OCI-LY7 (cell line): ENCODE measurements at regions not wholly inside any gene's neighbourhood (a gene's known extent, or its start where the extent isn't known, plus 50 kb on each side); places are given as distances from the start of the nearest gene placed in this dataset.
"Not testable (repeated sequence)": the region's sequence is repeated elsewhere in the genome, so short reads cannot be mapped to it uniquely, and the experiment has no call there.

ENCODE experiments used
- BruUV-seq: library from RNA; stranded (reverse); fragments of 400-500 nt; replicated peaks from 2 replicates; lab custom pipeline; 2021; lab: Mats Ljungman, UMichigan
- CTCF ChIA-PET: fragments of 300-600 bp; sonication (Branson Sonifier 250); formaldehyde crosslinking; loops from one replicate; lab custom pipeline; 2022; ENCODE audit warnings: antibody characterized with exemption; ENCODE audit not compliant: unreplicated experiment; lab: Charles Lee
- POLR2A ChIA-PET: fragments of 300-600 bp; sonication (Branson Sonifier 250); formaldehyde crosslinking; loops from one replicate; lab custom pipeline; 2022; ENCODE audit warnings: antibody characterized with exemption; lab: Charles Lee
- DNase-seq: peaks from one replicate; pipeline ENCODE4 v3.0.0-alpha.2; 2015; ENCODE audit warnings: low spot score
- H2AFZ ChIP-seq: fragments of 200-600 bp; sonication (generic), shearing (Covaris generic); 2 replicates; pipeline ENCODE4 v1.6.1; 2014; ENCODE audit warnings: mild to moderate bottlenecking, antibody characterized with exemption, low read length, moderate library complexity
- H3K27ac ChIP-seq: fragments of 200-600 bp; sonication (generic); 2 replicates; pipeline ENCODE4 v1.5.1; 2014; ENCODE audit warnings: mixed run types, low read depth, mild to moderate bottlenecking, moderate library complexity, low read length, inconsistent platforms; ENCODE audit not compliant: poor library complexity, severe bottlenecking
- H3K36me3 ChIP-seq: fragments of 200-600 bp; sonication (generic); 2 replicates; pipeline ENCODE4 v1.6.1; 2014; ENCODE audit warnings: mild to moderate bottlenecking, antibody characterized with exemption, low read length, moderate library complexity, mixed read lengths; ENCODE audit not compliant: insufficient read depth
- H3K4me1 ChIP-seq: fragments of 200-600 bp; sonication (generic); 2 replicates; pipeline ENCODE4 v1.5.1; 2014; ENCODE audit warnings: mild to moderate bottlenecking, low read length; ENCODE audit not compliant: insufficient read depth, poor library complexity, severe bottlenecking
- H3K4me2 ChIP-seq: fragments of 200-600 bp; sonication (generic); 2 replicates; pipeline ENCODE4 v1.6.1; 2014; ENCODE audit warnings: mild to moderate bottlenecking, low read length
- H3K4me3 ChIP-seq: fragments of 200-600 bp; sonication (generic); 2 replicates; pipeline ENCODE4 v1.5.1; 2014; ENCODE audit warnings: mild to moderate bottlenecking, low read depth, low read length; ENCODE audit not compliant: poor library complexity, severe bottlenecking
- H3K79me2 ChIP-seq: fragments of 200-600 bp; sonication (generic); 2 replicates; pipeline ENCODE4 v1.6.1; 2016; ENCODE audit warnings: low read depth, mild to moderate bottlenecking, low read length, moderate library complexity, mixed read lengths; ENCODE audit not compliant: insufficient read depth
- H3K9me2 ChIP-seq: fragments of 200-600 bp; sonication (generic); 2 replicates; pipeline ENCODE4 v1.6.1; 2016; ENCODE audit warnings: mild to moderate bottlenecking, low read length, mixed read lengths; ENCODE audit not compliant: insufficient read depth
- H3K9me3 ChIP-seq: fragments of 200-600 bp; sonication (generic); 2 replicates; pipeline ENCODE4 v1.6.1; 2014; ENCODE audit warnings: mild to moderate bottlenecking, mixed run types, low read length, mixed read lengths
- H4K20me1 ChIP-seq: fragments of 200-600 bp; sonication (generic); 2 replicates; pipeline ENCODE4 v1.6.1; 2014; ENCODE audit warnings: mild to moderate bottlenecking, antibody characterized with exemption, low read length, moderate library complexity, mixed read lengths; ENCODE audit not compliant: insufficient read depth
- CTCF ChIP-seq: fragments of 200-600 bp; sonication (generic); conservative IDR thresholded peaks from 2 replicates; pipeline ENCODE4 v1.5.1; 2014; ENCODE audit warnings: mild to moderate bottlenecking, antibody characterized with exemption, low read length, moderate library complexity, mixed read lengths
- EZH2phosphoT487 ChIP-seq: fragments of 200-600 bp; sonication (generic); IDR thresholded peaks from 2 replicates; pipeline ENCODE4 v1.6.1; 2018; ENCODE audit warnings: low read depth, borderline replicate concordance, mild to moderate bottlenecking, mixed run types, antibody characterized with exemption, low read length, moderate library complexity, mixed read lengths
- intact Hi-C: fragments of 100-400 bp; cut with micrococcal nuclease; formaldehyde crosslinking; loops from one replicate; pipeline ENCODE4 v1.10.0; 2022; ENCODE audit not compliant: unreplicated experiment

GRCh38 chr10:121276046-121276445 lies 322.2 kb downstream of the FGFR2 start:
- no peaks in the 10 kb centered on the region for H3K4me1 ChIP-seq
- intact Hi-C loops = no loop called here
- no peak overlapping the region for H3K4me2 ChIP-seq
- H3K9me3 ChIP-seq = no peaks in the 10 kb centered on the region
- no peaks in the 10 kb centered on the region; the same call in 1 of the 2 replicates for H4K20me1 ChIP-seq
- no peak for DNase-seq
- no peaks in the 10 kb centered on the region for H3K79me2 ChIP-seq
- no peak overlapping the region for H2AFZ ChIP-seq
- no peak for TF ChIP-seq EZH2phosphoT487
- no peak for TF ChIP-seq CTCF
- BruUV-seq = no TSS peak
- CTCF ChIA-PET = no interaction called here
- no peaks in the 10 kb centered on the region for H3K36me3 ChIP-seq
- H3K4me3 ChIP-seq = no peak overlapping the region
- no peak overlapping the region for H3K27ac ChIP-seq
- no peaks in the 10 kb centered on the region for H3K9me2 ChIP-seq
- POLR2A ChIA-PET = no interaction called here

DNA sequence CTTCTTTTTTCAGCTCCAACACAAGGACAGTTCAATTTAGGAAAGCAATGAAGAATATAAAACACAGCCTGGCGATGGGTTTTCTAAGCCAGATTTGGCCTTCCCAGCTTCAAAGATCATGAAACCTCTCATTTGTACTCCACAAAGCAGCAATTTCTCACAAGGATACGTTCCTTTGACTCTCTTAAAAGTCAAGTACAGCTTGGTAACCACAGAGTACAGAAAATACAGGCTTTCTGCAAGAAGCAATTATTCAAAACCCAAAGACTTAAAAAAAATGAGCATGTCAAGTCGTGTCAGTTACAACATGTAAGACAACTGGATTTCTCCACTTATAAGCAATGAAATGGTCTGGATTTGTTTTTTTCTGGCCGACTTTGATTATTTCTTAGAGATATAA lies 321.4 kb downstream of the FGFR2 start:
- Histone ChIP-seq H3K36me3 (no peaks in the 10 kb centered on the region), H3K4me3 (no peak overlapping the region), H3K9me3 (no peaks in the 10 kb centered on the region), H4K20me1 (no peaks in the 10 kb centered on the region; the same call in 1 of the 2 replicates), H3K79me2 (no peaks in the 10 kb centered on the region), H3K4me2 (no peak overlapping the region), H3K27ac (no peak overlapping the region), H3K4me1 (no peaks in the 10 kb centered on the region), H3K9me2 (no peaks in the 10 kb centered on the region), H2AFZ (no peak overlapping the region)
- TF ChIP-seq EZH2phosphoT487 = no peak
- ChIA-PET CTCF (no interaction called here), POLR2A (no interaction called here)
- intact Hi-C loops = no loop called here
- DNase-seq = no peak
- BruUV-seq = no TSS peak

DNA sequence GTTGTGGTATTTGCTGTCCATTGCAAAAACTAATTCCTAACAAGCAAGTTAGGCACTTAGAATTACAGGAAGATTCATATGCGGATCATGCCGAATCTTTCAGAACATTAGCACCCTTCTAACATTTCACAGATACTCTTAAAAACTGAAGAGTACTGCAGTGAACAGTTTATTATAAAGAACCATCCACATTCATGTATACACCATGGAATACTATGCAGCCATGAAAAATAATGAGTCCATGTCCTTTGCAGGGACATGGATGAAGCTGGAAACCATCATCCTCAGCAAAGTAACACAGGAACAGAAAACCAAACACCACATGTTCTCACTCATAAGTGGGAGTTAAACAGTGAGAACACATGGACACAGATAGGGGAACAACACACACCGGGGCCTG lies 319.9 kb downstream of the FGFR2 start:
- CTCF ChIA-PET, H2AFZ ChIP-seq, H3K4me3 ChIP-seq, H3K9me3 ChIP-seq, H3K27ac ChIP-seq, H3K4me1 ChIP-seq, BruUV-seq, DNase-seq, H4K20me1 ChIP-seq, H3K36me3 ChIP-seq, POLR2A ChIA-PET, H3K9me2 ChIP-seq, H3K79me2 ChIP-seq, intact Hi-C loops, H3K4me2 ChIP-seq: not testable (repeated sequence)

DNA sequence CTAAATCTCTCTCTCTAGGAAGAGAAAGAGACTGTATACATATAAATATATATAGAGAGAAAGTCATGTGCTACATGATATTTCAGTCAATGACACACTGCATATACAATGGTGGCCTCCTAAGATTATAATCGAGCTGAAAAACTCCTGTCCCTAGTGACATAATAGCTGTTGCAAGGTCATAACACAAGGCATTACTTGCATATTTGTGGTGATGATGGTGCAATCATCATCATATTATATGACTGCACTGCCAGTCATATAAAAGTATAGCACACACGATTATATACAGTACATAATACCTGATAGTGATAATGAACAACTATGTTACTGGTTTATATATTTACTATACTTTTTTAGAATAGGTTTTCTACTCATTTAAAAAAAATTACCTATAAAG lies 316.7 kb downstream of the FGFR2 start:
- H3K9me2 ChIP-seq = no peaks in the 10 kb centered on the region
- H3K9me3 ChIP-seq = no peaks in the 10 kb centered on the region
- H3K4me3 ChIP-seq = no peak overlapping the region
- ChIA-PET POLR2A (no interaction called here), CTCF (no interaction called here)
- H4K20me1 ChIP-seq = no peaks in the 10 kb centered on the region
- no peak overlapping the region for H3K27ac ChIP-seq
- no peaks in the 10 kb centered on the region for H3K4me1 ChIP-seq
- H3K4me2 ChIP-seq = no peak overlapping the region
- TF ChIP-seq CTCF (no peak), EZH2phosphoT487 (no peak)
- H3K79me2 ChIP-seq = no peaks in the 10 kb centered on the region
- DNase-seq = no peak
- H3K36me3 ChIP-seq = no peaks in the 10 kb centered on the region
- no peak overlapping the region for H2AFZ ChIP-seq
- intact Hi-C loops = no loop called here
- no TSS peak for BruUV-seq
